GM12892 (cell line): ENCODE measurements at regions not wholly inside any gene's neighbourhood (a gene's known extent, or its start where the extent isn't known, plus 50 kb on each side); places are given as distances from the start of the nearest gene placed in this dataset.

ENCODE experiments used
- DNase-seq: peaks from one replicate; pipeline ENCODE4 v3.0.0; 2011; ENCODE audit not compliant: insufficient read length
- FAIRE-seq: peaks from 2 replicates; lab custom pipeline; 2011; peaks lifted over from hg19 to GRCh38; lab: Jason Lieb, UNC
- POLR2A ChIP-seq: IDR thresholded peaks from 2 replicates; pipeline ENCODE4 v1.6.1; 2011; ENCODE audit warnings: low read depth, low read length, control low read depth
- POLR2AphosphoS5 ChIP-seq: IDR thresholded peaks from 2 replicates; pipeline ENCODE4 v1.6.1; 2011; ENCODE audit warnings: low read depth, low read length, control low read depth
- TAF1 ChIP-seq: IDR thresholded peaks from 2 replicates; pipeline ENCODE4 v1.6.1; 2011; ENCODE audit warnings: low read depth, mild to moderate bottlenecking, control low read depth, low read length, borderline replicate concordance

DNA sequence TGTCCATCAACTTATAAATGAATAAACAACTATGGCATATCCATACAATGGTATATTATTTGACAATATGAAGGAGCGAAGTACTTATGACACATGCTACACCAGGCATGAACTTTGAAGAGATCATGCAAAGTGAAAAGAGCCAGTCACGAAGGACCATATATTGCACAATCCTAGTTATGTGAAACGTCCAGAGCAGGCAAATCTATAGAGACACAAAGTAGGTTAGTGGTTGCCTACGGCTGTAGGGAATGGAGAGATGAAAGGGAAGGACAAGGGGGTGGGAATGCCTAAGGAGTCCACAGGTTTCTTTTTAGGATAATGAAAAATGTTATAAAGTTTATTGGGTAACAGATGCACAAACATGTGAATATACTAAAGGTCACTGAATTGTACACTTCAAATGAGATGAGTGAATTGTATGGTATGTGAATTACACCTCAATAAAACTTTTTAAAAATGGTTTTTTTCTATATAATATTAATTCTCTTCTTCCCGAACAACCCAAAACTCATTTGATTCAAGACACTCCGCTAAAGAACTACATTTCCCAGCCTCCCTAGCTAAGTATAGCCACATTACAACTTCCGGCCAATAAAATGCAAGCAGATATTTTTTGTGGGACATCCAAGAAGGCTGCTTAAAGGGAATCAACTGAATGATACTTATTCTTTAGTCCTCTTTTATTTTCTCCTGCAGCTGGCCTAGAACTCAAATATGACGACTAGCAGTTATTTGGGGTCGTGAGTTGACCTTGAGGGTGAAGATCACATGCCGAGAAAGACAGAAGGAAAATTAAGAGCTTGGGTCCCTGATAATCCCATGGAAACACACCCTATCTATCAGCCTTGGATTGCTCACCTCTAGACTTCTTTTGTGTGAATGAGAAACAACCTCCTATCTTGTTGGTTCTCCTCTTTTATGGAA, 187.2 kb downstream of the TTC8 start:
- FAIRE-seq (no peak), DNase-seq (no peak)
- TF ChIP-seq POLR2AphosphoS5 = no peak
- TF ChIP-seq POLR2A = no peak
- TF ChIP-seq TAF1 = no peak

DNA sequence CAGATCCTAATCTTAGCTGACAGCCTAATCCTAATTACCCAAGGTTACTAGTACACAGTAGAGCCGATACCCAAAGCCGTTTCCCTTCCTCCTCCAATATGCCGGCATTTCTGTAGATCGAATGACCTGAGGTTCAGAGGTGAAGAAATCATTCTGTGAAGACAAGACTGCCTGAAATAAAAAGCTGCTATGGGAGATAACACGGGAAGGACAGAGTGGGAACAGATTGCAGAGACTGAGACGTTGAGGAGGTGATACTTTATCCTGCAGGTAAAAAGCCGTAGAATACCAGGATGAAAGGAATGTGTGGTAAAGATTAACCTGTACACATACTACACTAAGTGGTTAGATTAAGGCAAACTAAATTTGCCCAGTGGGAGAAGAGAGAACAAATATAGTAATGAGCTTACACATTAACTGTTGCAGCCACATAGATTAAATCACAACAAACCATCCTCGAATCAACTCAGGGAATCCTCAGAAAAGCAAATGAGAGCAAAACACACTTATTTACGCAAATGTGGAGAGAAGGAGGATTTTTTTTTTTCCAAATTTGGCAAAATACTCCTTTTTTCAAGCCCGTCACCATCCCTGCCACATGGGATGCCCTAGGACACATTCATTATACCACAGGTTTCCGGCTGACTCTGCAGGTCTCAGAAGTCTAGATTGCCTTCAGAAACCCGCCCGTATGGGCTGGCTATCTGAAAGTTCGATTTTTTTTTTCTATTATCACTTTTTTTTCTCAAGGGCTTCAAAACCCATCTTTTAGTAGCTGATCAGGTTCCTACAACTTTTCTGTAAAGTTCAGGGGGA, 188.0 kb downstream of the TTC8 start:
- no peak for DNase-seq
- TF ChIP-seq POLR2A (no peak), TAF1 (no peak), POLR2AphosphoS5 (no peak)
- no peak for FAIRE-seq

DNA sequence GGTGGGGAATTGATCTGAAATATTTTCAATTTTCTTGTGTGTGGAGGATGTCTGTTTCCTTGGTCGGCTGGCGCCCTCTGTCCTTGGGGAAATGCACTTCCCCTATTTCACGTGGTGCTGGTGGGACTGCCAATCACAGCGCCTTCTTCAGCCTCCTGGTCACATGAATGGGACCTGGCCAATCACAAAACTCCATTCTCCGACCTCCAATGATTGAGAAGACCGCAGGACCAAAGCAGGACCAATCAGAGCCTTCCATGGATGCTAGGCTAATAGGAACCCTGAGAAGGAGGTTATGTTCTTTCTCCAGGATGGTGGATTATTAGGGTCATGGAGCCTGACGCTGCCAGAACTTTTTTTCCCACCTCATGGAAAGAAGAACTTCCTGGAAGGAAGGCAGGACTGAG, 188.7 kb downstream of the TTC8 start:
- no peak for TF ChIP-seq POLR2AphosphoS5
- no peak for TF ChIP-seq POLR2A
- TF ChIP-seq TAF1 = no peak
- no peak for DNase-seq
- FAIRE-seq = no peak

DNA sequence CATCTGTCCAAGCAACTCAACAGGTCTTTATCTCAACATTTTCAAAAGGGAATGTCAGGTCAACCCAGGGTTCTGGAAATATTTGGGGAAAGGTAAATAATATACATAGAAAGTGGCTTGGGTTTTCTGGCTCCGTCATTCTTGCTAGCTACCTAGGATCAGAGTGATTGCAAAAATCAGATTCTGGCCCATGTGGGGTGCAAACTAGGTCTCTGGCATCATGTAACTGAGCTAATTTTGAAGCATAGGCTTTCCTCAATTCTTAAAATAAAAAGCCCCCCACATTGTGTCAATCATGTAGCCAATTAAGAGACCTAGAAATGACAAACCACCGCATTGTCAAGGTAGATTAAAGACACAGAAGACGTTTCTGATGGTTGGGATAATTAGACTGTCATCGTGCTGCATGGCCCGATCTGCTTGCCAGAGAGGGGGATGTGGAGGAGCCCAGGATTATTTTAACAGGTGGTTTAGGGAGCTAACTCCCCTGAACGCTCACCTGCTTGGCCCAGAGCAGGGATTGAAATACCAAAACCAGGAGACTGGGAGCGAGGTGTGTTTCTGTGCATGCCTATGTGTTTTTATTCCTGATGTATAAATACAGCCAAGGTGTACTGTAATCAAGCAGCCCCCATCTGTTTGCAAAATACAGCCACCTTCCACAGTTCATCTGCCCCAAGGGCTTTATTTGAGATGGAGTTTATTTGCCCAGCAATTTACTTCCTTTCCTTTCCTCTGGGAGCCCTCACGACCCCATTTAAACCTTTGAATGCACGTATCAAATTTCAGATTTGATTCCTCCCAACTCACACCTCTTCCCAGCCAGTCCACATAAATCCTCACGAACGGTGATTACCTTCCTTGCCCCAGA, 189.5 kb downstream of the TTC8 start:
- DNase-seq = no peak
- TF ChIP-seq POLR2A = no peak
- TF ChIP-seq TAF1 = no peak
- no peak for TF ChIP-seq POLR2AphosphoS5
- FAIRE-seq = no peak

DNA sequence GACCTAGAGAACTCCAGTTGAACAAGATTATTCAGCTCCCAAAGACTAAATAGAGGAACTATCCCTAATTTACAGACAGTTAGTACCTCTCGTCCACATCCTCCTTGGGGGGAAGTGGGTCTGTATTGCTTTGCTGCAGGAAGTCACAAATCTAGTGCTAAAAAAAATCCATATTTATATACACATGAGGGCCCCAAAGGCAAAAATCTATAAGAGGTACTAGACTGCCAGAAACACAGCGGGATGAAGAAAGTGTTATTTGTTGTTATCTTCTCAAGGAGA, 190.1 kb downstream of the TTC8 start:
- TF ChIP-seq TAF1 = no peak
- TF ChIP-seq POLR2AphosphoS5 = no peak
- TF ChIP-seq POLR2A = no peak
- DNase-seq = no peak
- FAIRE-seq = no peak

DNA sequence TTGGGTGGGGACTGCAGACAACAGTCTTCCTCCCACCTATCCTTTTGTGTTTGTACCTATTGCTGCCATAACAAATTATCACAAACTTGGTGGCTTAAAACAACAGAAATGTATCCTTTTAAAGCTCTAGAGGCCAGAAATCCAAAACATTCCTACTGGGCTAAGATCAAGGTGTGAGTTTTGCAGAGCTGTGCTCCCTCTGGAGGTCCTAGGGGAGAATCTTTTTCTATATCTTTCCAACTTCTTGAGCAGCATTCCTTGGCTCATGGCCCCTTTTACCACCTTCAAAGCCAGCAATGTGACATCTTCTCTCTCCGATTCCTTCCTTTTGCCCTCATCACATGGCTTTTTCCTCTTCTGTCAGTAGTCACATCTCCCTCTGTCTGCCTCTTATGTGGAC, 190.6 kb downstream of the TTC8 start:
- FAIRE-seq (no peak), DNase-seq (no peak)
- TF ChIP-seq POLR2A = no peak
- TF ChIP-seq TAF1 = no peak
- TF ChIP-seq POLR2AphosphoS5 = no peak

DNA sequence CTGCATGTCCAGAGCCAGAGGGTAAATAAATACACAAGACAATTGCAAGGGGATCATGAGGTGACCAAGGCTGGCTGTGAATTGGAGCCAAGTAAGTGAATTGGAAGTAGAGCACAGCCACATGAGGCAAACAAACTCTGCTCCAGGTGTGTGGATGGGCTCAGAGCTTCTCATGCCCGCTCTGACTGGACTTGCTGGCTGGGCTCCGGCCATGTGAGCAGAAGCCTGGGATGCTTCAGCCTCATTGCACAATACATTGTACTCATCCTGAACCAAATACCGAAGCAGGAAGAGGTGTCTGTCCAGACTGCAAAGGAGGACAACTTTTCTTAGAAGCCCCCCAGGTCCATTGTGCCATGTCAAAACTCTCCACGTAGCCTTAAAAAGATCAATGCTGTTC, 193.0 kb downstream of the TTC8 start:
- FAIRE-seq (no peak), DNase-seq (no peak)
- TF ChIP-seq TAF1 = no peak

DNA sequence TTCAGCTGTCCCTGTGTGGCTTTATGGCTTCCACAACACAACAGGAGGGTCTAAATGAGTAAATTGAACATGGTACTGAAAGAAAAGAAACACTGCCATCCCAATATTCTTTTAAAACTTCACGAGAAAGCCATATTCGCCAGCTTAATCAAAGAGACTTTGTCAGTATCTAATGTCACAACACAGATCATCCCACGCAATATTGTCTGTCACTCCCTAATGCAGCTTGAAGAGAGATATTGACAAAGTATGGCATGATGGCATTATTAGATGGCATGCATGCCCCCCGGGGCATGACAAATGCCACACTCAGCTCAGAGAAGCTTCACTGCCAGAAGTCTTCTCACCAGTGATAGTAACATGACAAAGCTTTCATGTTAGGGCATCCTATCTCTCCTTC, 197.8 kb downstream of the TTC8 start:
- FAIRE-seq = no peak

DNA sequence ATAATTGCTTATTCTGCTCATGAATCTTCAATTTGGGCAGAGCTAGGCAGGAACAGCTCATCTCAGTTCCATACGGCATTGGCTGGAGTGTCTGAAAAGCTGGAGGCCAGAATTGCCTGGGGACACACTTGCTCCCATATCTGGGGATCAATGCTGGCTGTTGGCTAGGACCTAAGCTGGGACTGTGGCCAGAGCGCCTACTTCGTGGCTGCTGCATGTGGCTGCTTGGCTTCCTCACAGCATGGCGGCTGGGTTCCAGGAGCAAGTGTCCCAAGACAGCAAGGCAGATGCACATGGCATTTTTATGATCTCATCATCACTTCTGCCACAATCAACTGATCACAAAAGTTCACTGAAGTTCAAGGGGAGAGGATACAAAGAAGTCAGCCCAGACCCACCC, 200.2 kb downstream of the TTC8 start:
- FAIRE-seq = no peak

More for the DNA sequence above, 197.8 kb downstream of the TTC8 start:
- TF ChIP-seq TAF1 (no peak), POLR2AphosphoS5 (no peak), POLR2A (no peak)
- DNase-seq = no peak

DNA sequence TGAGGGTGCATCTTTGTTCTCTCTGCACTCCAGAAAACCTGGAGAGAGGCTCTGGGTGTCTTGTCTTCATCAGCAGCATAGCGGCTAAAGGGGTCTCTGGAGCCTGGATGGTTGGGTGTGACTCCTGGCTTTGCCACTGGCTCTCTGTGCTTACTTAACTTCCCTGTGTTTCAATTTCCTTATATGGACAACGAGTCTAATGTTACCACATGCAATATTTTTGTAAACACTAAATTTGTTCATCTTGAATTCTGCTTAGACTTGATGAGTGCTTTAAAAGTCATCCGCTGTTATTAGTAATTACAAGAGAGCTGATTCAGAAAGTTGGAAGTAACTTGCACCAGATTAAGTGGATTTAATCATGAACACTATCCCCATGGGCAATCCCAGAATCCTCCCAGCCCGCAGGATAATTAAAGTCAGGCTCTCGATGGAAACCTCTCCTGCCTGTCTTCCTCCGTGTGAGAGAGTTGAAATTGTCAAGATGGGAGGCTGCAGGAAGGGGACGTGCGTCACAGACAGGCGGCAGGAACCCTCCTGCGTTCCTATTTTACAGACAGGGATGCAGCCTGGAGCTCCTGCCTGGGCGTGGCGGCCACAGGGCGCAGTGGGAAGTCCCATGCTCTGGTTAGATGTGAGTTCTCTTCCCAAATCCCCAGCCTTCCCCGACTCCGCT, 201.2 kb downstream of the TTC8 start:
- FAIRE-seq (no peak), DNase-seq (no peak)
- TF ChIP-seq POLR2AphosphoS5 (no peak), TAF1 (no peak), POLR2A (no peak)

More for the DNA sequence above, 200.2 kb downstream of the TTC8 start:
- no peak for DNase-seq
- TF ChIP-seq TAF1 (no peak), POLR2AphosphoS5 (no peak), POLR2A (no peak)
